IMR-90 (cell line): ENCODE measurements at regions not wholly inside any gene's neighbourhood (a gene's known extent, or its start where the extent isn't known, plus 50 kb on each side); places are given as distances from the start of the nearest gene placed in this dataset.

Experiments
- ATAC-seq: fragments of 200-7000 bp; cut with Tn5 transposase; 2 replicates; pipeline ENCODE4 v1.9.1; 2020; ENCODE audit warnings: low read depth, mild to moderate bottlenecking, moderate library complexity
- BruUV-seq: library from RNA; stranded (reverse); fragments of 400-500 nt; replicated peaks from 2 replicates; lab custom pipeline; 2021; lab: Mats Ljungman, UMichigan
- CTCF ChIA-PET: fragments of 300-600 bp; formaldehyde crosslinking; extraction: SDS; loops from one replicate; lab custom pipeline; 2021; ENCODE audit warnings: antibody characterized with exemption; lab: Yijun Ruan, JAX
- POLR2A ChIA-PET: fragments of 300-600 bp; sonication (Branson Sonifier 250); formaldehyde crosslinking; loops from one replicate; lab custom pipeline; 2022; ENCODE audit warnings: antibody characterized with exemption; ENCODE audit not compliant: unreplicated experiment; lab: Charles Lee
- DNase-seq: peaks from one replicate; pipeline ENCODE4 v3.0.0; 2013
- H2AFZ ChIP-seq: replicated peaks from 2 replicates; pipeline ENCODE3; 2013; ENCODE audit warnings: low read length, mild to moderate bottlenecking; ENCODE audit not compliant: poor library complexity
- H2AK5ac ChIP-seq: 2 replicates; pipeline ENCODE4 v1.6.1; 2013; ENCODE audit warnings: low read depth, low read length, inconsistent platforms
- H2AK9ac ChIP-seq: replicated peaks from 2 replicates; pipeline ENCODE3; 2013; ENCODE audit warnings: mild to moderate bottlenecking, low read depth, low read length, moderate library complexity; ENCODE audit not compliant: poor library complexity
- H2BK120ac ChIP-seq: 2 replicates; pipeline ENCODE4 v1.6.1; 2013; ENCODE audit warnings: low read depth, low read length, inconsistent platforms
- H2BK15ac ChIP-seq: 3 replicates; pipeline ENCODE4 v1.6.1; 2013; ENCODE audit warnings: low read depth, low read length, inconsistent platforms
- H2BK20ac ChIP-seq: 2 replicates; pipeline ENCODE4 v1.6.1; 2013; ENCODE audit warnings: low read depth, mild to moderate bottlenecking, inconsistent platforms, low read length, moderate library complexity
- H2BK5ac ChIP-seq: 2 replicates; pipeline ENCODE4 v1.6.1; 2013; ENCODE audit warnings: mild to moderate bottlenecking, low read depth, low read length, inconsistent platforms; ENCODE audit not compliant: poor library complexity, severe bottlenecking
- H3K14ac ChIP-seq: replicated peaks from 2 replicates; pipeline ENCODE4 v1.6.1; 2013; ENCODE audit warnings: low read depth, low read length, inconsistent platforms
- H3K18ac ChIP-seq: 2 replicates; pipeline ENCODE4 v1.6.1; 2013; ENCODE audit warnings: low read depth, low read length, control low read depth
- H3K23ac ChIP-seq: 2 replicates; pipeline ENCODE4 v1.6.1; 2013; ENCODE audit warnings: low read depth, low read length, inconsistent platforms
- H3K27ac ChIP-seq: 2 replicates; pipeline ENCODE4 v1.5.1; 2013; ENCODE audit warnings: mild to moderate bottlenecking, control low read depth, low read length; ENCODE audit not compliant: insufficient read depth
- H3K27me3 ChIP-seq: 2 replicates; pipeline ENCODE4 v1.6.1; 2013; ENCODE audit warnings: low read length; ENCODE audit not compliant: control insufficient read depth, insufficient read depth
- H3K36me3 ChIP-seq: 2 replicates; pipeline ENCODE4 v1.6.1; 2013; ENCODE audit warnings: low read length, mixed read lengths; ENCODE audit not compliant: control insufficient read depth, insufficient read depth
- H3K4ac ChIP-seq: 2 replicates; pipeline ENCODE4 v1.6.1; 2013; ENCODE audit warnings: low read depth, low read length, inconsistent platforms
- H3K4me1 ChIP-seq: 2 replicates; pipeline ENCODE4 v1.6.1; 2013; ENCODE audit warnings: low read length, mixed read lengths; ENCODE audit not compliant: control insufficient read depth, insufficient read depth
- H3K4me2 ChIP-seq: 2 replicates; pipeline ENCODE4 v1.6.1; 2013; ENCODE audit warnings: low read depth, mild to moderate bottlenecking, control low read depth, low read length, moderate library complexity
- H3K4me3 ChIP-seq: 2 replicates; pipeline ENCODE4 v1.5.1; 2013; ENCODE audit warnings: low read depth, mild to moderate bottlenecking, control low read depth, low read length, moderate library complexity; ENCODE audit not compliant: insufficient read depth
- H3K56ac ChIP-seq: 2 replicates; pipeline ENCODE4 v1.6.1; 2013; ENCODE audit warnings: low read length, inconsistent platforms; ENCODE audit not compliant: insufficient read depth; ENCODE audit errors: extremely low read depth
- H3K79me1 ChIP-seq, 2 experiments: 2 replicates each; pipeline ENCODE4 v1.6.1; 2013; ENCODE audit warnings: low read length in 2 of 2, inconsistent platforms in 1 of 2, low read depth in 1 of 2
- H3K9ac ChIP-seq: 2 replicates; pipeline ENCODE4 v1.6.1; 2013; ENCODE audit warnings: low read depth, low read length, control low read depth
- H3K9me1 ChIP-seq: 2 replicates; pipeline ENCODE4 v1.6.1; 2013; ENCODE audit warnings: low read length, inconsistent platforms; ENCODE audit not compliant: insufficient read depth
- H3K9me3 ChIP-seq: 2 replicates; pipeline ENCODE4 v1.6.1; 2013; ENCODE audit warnings: low read length; ENCODE audit not compliant: control insufficient read depth, insufficient read depth
- H4K20me1 ChIP-seq: 2 replicates; pipeline ENCODE4 v1.6.1; 2013; ENCODE audit warnings: low read length, inconsistent platforms; ENCODE audit not compliant: insufficient read depth
- H4K5ac ChIP-seq: 2 replicates; pipeline ENCODE4 v1.6.1; 2013; ENCODE audit warnings: mild to moderate bottlenecking, low read depth, low read length, control low read depth
- H4K8ac ChIP-seq, 2 experiments: 2 replicates each; pipeline ENCODE4 v1.6.1; 2013; ENCODE audit warnings: low read depth in 2 of 2, low read length in 2 of 2, control low read depth in 1 of 2, inconsistent platforms in 1 of 2
- H4K91ac ChIP-seq: 2 replicates; pipeline ENCODE4 v1.6.1; 2013; ENCODE audit warnings: low read depth, low read length, inconsistent platforms; ENCODE audit not compliant: insufficient read depth
- CHD1 ChIP-seq: IDR thresholded peaks from 2 replicates; pipeline ENCODE4 v1.6.1; 2012; ENCODE audit warnings: low read depth, low read length, improper control_type of control experiment
- FOS ChIP-seq: fragments of 150-350 bp; IDR thresholded peaks from 2 replicates; pipeline ENCODE4 v1.6.1; 2016; ENCODE audit warnings: low read depth, low read length
- MAZ ChIP-seq: IDR thresholded peaks from 2 replicates; pipeline ENCODE4 v1.6.1; 2012; ENCODE audit warnings: low read depth, mild to moderate bottlenecking, low read length, improper control_type of control experiment, moderate library complexity, borderline replicate concordance
- MXI1 ChIP-seq: IDR thresholded peaks from 2 replicates; pipeline ENCODE4 v1.6.1; 2012; ENCODE audit warnings: low read depth, mild to moderate bottlenecking, low read length, moderate library complexity, borderline replicate concordance
- POLR2A ChIP-seq: IDR thresholded peaks from 2 replicates; pipeline ENCODE4 v1.6.1; 2012; ENCODE audit warnings: mild to moderate bottlenecking, low read depth, low read length
- RFX5 ChIP-seq: IDR thresholded peaks from 2 replicates; pipeline ENCODE4 v1.8.0; 2012; ENCODE audit warnings: low read depth, mild to moderate bottlenecking, low read length, moderate library complexity
- SMC3 ChIP-seq: fragments of 150-350 bp; IDR thresholded peaks from 2 replicates; pipeline ENCODE4 v1.6.1; 2016; ENCODE audit warnings: low read depth, mild to moderate bottlenecking, antibody characterized with exemption, low read length, moderate library complexity
- WGBS, 2 experiments: methylation state at CpG; one replicate each; pipeline versions ENCODE4 v1.1.5 to v1.1.7; 2013; ENCODE audit warnings: missing lambda C conversion rate in 2 of 2; ENCODE audit not compliant: insufficient read length in 1 of 2; ENCODE audit errors: extremely low coverage in 2 of 2; 5-methylcytosine and 5-hydroxymethylcytosine counted together
- dilution Hi-C: fragments of 300-500 bp; cut with HindIII; formaldehyde crosslinking; loops from one replicate; pipeline ENCODE4 v1.14.3; 2018; ENCODE audit warnings: low sequenced_read_pairs; ENCODE audit not compliant: unreplicated experiment
- in situ Hi-C: fragments of 300-500 bp; cut with MboI; formaldehyde crosslinking; loops from 3 replicates; pipeline ENCODE4 v1.14.3; 2019; ENCODE audit warnings: low sequenced_read_pairs, inconsistent platforms, mixed read lengths
- intact Hi-C: fragments of 100-400 bp; cut with micrococcal nuclease; formaldehyde crosslinking; loops from 2 replicates; pipeline ENCODE4 v1.10.0; 2022
- TF ChIP-seq, protein P1 (sequence below): conservative IDR thresholded peaks from 2 replicates; pipeline ENCODE4 v1.5.1; 2012; ENCODE audit warnings: mild to moderate bottlenecking, low read depth, low read length, improper control_type of control experiment
- TF ChIP-seq, protein P2 (sequence below): fragments of 150-350 bp; IDR thresholded peaks from 2 replicates; pipeline ENCODE4 v1.6.1; 2017; ENCODE audit warnings: mild to moderate bottlenecking, antibody characterized with exemption, low read length, low read depth

DNA sequence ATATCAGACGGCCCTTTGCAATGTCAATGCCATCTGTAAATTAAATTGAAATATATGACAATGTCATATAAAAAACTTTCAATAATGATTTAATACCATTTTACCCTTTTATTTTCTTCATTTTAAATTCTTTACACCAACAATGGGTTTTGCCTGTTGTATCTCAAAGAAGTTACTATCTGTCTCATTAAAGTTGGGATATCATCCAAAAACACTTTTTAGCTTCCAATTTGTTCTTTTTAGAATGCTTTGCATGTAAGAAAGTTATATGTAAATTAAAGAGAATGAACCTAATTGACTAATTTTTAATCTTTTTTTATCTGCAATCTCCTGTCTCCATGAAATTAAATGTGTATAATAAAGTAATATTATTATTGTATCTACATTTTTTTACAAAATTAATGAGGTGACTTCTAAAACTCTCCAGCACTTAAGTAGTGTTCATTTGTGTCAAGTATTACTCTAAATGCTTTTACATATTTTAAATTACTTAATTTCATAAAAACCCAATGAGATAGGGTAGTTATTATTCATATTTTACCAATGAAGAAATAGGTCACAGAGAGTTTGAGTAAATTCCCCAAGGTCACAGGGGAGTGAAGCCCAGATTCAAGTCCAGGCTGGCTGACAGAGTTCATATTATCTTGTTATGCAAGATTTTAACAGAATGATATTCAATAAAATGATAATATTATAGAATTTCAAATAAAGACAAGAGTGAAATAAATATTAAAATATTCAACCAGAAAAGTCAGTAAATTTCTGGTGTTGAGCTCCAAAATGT, 673.0 kb upstream of the FLRT2 start:
- Histone ChIP-seq H4K8ac (no peak overlapping the region), H4K5ac (no peak overlapping the region), H3K4me3 (no peak overlapping the region), H2BK5ac (no peak overlapping the region), H3K9ac (no peak overlapping the region), H2AK5ac (no peak overlapping the region), H3K4ac (no peak overlapping the region), H3K4me2 (no peak overlapping the region), H3K36me3 (no peaks in the 10 kb centered on the region), H2AK9ac (no peak overlapping the region), H3K18ac (no peak overlapping the region), H2BK120ac (no peak overlapping the region), H3K4me1 (no peaks in the 10 kb centered on the region), H4K91ac (no peak overlapping the region), H3K9me1 (no peaks in the 10 kb centered on the region), H2BK20ac (no peak overlapping the region), H3K79me1 (no peaks in the 10 kb centered on the region), H3K27ac (no peak overlapping the region), H3K56ac (no peak overlapping the region), H3K14ac (no peak overlapping the region), H2AFZ (no peak overlapping the region), H3K27me3 (no peaks in the 10 kb centered on the region), H4K20me1 (no peaks in the 10 kb centered on the region), H3K23ac (no peak overlapping the region), H2BK15ac (no peak overlapping the region), H3K9me3 (peaks cover 2% of the 10 kb centered on the region; the same call in 1 of the 2 replicates)
- DNase-seq, result no peak
- intact Hi-C loops, result no loop called here
- POLR2A ChIA-PET, result no interaction called here
- WGBS, 2 experiments, result no CpG with 5 or more reads among the region's 1 CpG
- CTCF ChIA-PET, result interaction anchor here (0.5 kb wide), 1 partner anchor 322 kb away, joined by 4 read pairs; no protein-coding TSS in a partner anchor
- TF ChIP-seq RFX5 (no peak), SMC3 (no peak), FOS (no peak), MAZ (no peak), CHD1 (no peak), POLR2A (no peak), MXI1 (no peak)
- TF ChIP-seq, protein P1, sequence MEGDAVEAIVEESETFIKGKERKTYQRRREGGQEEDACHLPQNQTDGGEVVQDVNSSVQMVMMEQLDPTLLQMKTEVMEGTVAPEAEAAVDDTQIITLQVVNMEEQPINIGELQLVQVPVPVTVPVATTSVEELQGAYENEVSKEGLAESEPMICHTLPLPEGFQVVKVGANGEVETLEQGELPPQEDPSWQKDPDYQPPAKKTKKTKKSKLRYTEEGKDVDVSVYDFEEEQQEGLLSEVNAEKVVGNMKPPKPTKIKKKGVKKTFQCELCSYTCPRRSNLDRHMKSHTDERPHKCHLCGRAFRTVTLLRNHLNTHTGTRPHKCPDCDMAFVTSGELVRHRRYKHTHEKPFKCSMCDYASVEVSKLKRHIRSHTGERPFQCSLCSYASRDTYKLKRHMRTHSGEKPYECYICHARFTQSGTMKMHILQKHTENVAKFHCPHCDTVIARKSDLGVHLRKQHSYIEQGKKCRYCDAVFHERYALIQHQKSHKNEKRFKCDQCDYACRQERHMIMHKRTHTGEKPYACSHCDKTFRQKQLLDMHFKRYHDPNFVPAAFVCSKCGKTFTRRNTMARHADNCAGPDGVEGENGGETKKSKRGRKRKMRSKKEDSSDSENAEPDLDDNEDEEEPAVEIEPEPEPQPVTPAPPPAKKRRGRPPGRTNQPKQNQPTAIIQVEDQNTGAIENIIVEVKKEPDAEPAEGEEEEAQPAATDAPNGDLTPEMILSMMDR, result no peak
- TF ChIP-seq, protein P2, sequence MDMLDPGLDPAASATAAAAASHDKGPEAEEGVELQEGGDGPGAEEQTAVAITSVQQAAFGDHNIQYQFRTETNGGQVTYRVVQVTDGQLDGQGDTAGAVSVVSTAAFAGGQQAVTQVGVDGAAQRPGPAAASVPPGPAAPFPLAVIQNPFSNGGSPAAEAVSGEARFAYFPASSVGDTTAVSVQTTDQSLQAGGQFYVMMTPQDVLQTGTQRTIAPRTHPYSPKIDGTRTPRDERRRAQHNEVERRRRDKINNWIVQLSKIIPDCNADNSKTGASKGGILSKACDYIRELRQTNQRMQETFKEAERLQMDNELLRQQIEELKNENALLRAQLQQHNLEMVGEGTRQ, result no peak
- dilution Hi-C loops, result no loop called here
- in situ Hi-C loops, result no loop called here
- no TSS peak for BruUV-seq
- no peak for ATAC-seq
